Smooth muscle cell (in vitro differentiated cells): ENCODE measurements at regions not wholly inside any gene's neighbourhood (a gene's known extent, or its start where the extent isn't known, plus 50 kb on each side); places are given as distances from the start of the nearest gene placed in this dataset.

Experiments
- DNase-seq: peaks from one replicate; lab custom pipeline; 2025; ENCODE audit not compliant: unreplicated experiment; lab: John Stamatoyannopoulos, UW
- H2AFZ ChIP-seq: fragments of 200-600 bp; sonication (generic); 2 replicates; pipeline ENCODE4 v1.6.0; 2016; ENCODE audit warnings: antibody characterized with exemption, low read depth, mild to moderate bottlenecking
- H3F3A ChIP-seq: fragments of 200-600 bp; sonication (generic); 2 replicates; pipeline ENCODE4 v1.6.0; 2017; ENCODE audit warnings: antibody characterized with exemption, low read depth
- H3K27ac ChIP-seq: fragments of 200-600 bp; sonication (generic); 2 replicates; pipeline ENCODE4 v1.5.1; 2016; ENCODE audit warnings: low read depth, mild to moderate bottlenecking
- H3K27me3 ChIP-seq: fragments of 200-600 bp; sonication (generic); 2 replicates; pipeline ENCODE4 v1.6.1; 2016; ENCODE audit warnings: low read depth, mild to moderate bottlenecking
- H3K36me3 ChIP-seq: fragments of 200-600 bp; sonication (generic); 2 replicates; pipeline ENCODE4 v1.5.1; 2016; ENCODE audit warnings: low read depth
- H3K4me1 ChIP-seq: fragments of 200-600 bp; sonication (generic); 2 replicates; pipeline ENCODE4 v1.5.1; 2016; ENCODE audit warnings: low read depth
- H3K4me2 ChIP-seq: fragments of 200-600 bp; sonication (generic); 2 replicates; pipeline ENCODE4 v1.6.0; 2016; ENCODE audit warnings: mild to moderate bottlenecking
- H3K4me3 ChIP-seq: fragments of 200-600 bp; sonication (generic); 2 replicates; pipeline ENCODE4 v1.5.1; 2016; ENCODE audit warnings: mild to moderate bottlenecking
- H3K79me2 ChIP-seq: fragments of 200-600 bp; sonication (generic); 2 replicates; pipeline ENCODE4 v1.6.0; 2016; ENCODE audit warnings: low read depth, mild to moderate bottlenecking
- H3K9ac ChIP-seq: fragments of 200-600 bp; sonication (generic); 2 replicates; pipeline ENCODE4 v1.6.0; 2016; ENCODE audit warnings: low read depth
- H3K9me3 ChIP-seq: fragments of 200-600 bp; sonication (generic); replicated peaks from 2 replicates; pipeline ENCODE4 v1.5.1; 2016; ENCODE audit warnings: low read depth
- H4K20me1 ChIP-seq: fragments of 200-600 bp; sonication (generic); 2 replicates; pipeline ENCODE4 v1.6.0; 2016; ENCODE audit warnings: low read depth
- WGBS: methylation state at CpG from one replicate; pipeline ENCODE4 v1.1.7; 2016; ENCODE audit warnings: low lambda C conversion rate; 5-methylcytosine and 5-hydroxymethylcytosine counted together
- TF ChIP-seq, protein P1 (sequence below): fragments of 200-600 bp; sonication (generic); IDR thresholded peaks from 2 replicates; pipeline ENCODE4 v1.5.1; 2017; ENCODE audit warnings: borderline replicate concordance, mild to moderate bottlenecking, antibody characterized with exemption; ENCODE audit not compliant: insufficient read depth, poor library complexity, severe bottlenecking

- H3K27me3 ChIP-seq, result no peaks in the 10 kb centered on the region
- DNase-seq, result no peak
- H3K4me1 ChIP-seq, result no peaks in the 10 kb centered on the region
- no peaks in the 10 kb centered on the region for H4K20me1 ChIP-seq
- no peak overlapping the region for H3K4me3 ChIP-seq
- no peaks in the 10 kb centered on the region for H3K36me3 ChIP-seq
- H3K9ac ChIP-seq, result no peak overlapping the region
- H3K9me3 ChIP-seq, result no peaks in the 10 kb centered on the region
- no peaks in the 10 kb centered on the region for H3F3A ChIP-seq
- TF ChIP-seq, protein P1, sequence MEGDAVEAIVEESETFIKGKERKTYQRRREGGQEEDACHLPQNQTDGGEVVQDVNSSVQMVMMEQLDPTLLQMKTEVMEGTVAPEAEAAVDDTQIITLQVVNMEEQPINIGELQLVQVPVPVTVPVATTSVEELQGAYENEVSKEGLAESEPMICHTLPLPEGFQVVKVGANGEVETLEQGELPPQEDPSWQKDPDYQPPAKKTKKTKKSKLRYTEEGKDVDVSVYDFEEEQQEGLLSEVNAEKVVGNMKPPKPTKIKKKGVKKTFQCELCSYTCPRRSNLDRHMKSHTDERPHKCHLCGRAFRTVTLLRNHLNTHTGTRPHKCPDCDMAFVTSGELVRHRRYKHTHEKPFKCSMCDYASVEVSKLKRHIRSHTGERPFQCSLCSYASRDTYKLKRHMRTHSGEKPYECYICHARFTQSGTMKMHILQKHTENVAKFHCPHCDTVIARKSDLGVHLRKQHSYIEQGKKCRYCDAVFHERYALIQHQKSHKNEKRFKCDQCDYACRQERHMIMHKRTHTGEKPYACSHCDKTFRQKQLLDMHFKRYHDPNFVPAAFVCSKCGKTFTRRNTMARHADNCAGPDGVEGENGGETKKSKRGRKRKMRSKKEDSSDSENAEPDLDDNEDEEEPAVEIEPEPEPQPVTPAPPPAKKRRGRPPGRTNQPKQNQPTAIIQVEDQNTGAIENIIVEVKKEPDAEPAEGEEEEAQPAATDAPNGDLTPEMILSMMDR, result no peak
- H3K27ac ChIP-seq, result no peak overlapping the region
- WGBS, result 91% methylated on average over 7 of the region's 7 CpGs
- no peaks in the 10 kb centered on the region for H3K79me2 ChIP-seq
- H3K4me2 ChIP-seq, result no peak overlapping the region
- H2AFZ ChIP-seq, result no peak overlapping the region
These were observed 215.3 kb upstream of the RARB start for GRCh38 chr3:25212736-25213135.

GRCh38 chr3:25214034-25214433, 214.0 kb upstream of the RARB start:
- no peak overlapping the region for H3K27ac ChIP-seq
- H3K36me3 ChIP-seq, result no peaks in the 10 kb centered on the region
- no peak for DNase-seq
- no peaks in the 10 kb centered on the region for H3K27me3 ChIP-seq
- no peak overlapping the region for H3K4me2 ChIP-seq
- H3K9me3 ChIP-seq, result no peaks in the 10 kb centered on the region
- H2AFZ ChIP-seq, result no peak overlapping the region
- no peak overlapping the region for H3K9ac ChIP-seq
- H3K4me1 ChIP-seq, result no peaks in the 10 kb centered on the region
- H3K79me2 ChIP-seq, result no peaks in the 10 kb centered on the region
- no peaks in the 10 kb centered on the region for H4K20me1 ChIP-seq
- H3K4me3 ChIP-seq, result no peak overlapping the region
- 91% methylated on average over 2 of the region's 2 CpGs for WGBS
- TF ChIP-seq, protein P1, result no peak
- no peaks in the 10 kb centered on the region for H3F3A ChIP-seq

DNA sequence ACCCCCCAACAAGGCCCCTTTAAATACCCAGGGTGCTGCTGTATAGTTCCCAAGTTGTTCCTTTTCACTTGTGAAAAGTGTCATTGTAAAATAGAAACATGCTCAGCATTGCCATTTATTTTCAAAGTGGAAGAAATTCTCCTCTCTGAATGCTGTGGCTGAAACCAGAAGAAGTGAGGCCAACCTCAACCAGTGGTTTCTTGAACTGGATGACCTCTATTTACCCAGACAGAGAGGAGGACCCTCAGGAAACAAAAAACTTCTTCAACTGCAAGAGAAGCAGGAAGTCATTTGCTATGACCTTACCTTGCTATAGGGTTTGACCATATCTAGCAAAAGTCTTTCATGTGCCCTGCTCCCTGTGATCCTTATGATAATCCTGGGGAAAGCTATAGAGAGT, 209.7 kb upstream of the RARB start:
- H3K79me2 ChIP-seq, result no peaks in the 10 kb centered on the region
- no peak overlapping the region for H3K27ac ChIP-seq
- no peaks in the 10 kb centered on the region for H4K20me1 ChIP-seq
- no peak overlapping the region for H3K4me2 ChIP-seq
- H2AFZ ChIP-seq, result no peak overlapping the region
- no peak overlapping the region for H3K9ac ChIP-seq
- H3F3A ChIP-seq, result no peaks in the 10 kb centered on the region
- DNase-seq, result no peak
- TF ChIP-seq, protein P1, result no peak
- no peaks in the 10 kb centered on the region for H3K36me3 ChIP-seq
- H3K27me3 ChIP-seq, result no peaks in the 10 kb centered on the region
- H3K9me3 ChIP-seq, result no peaks in the 10 kb centered on the region
- no peaks in the 10 kb centered on the region for H3K4me1 ChIP-seq
- no peak overlapping the region for H3K4me3 ChIP-seq

GRCh38 chr3:25226747-25227146, 201.3 kb upstream of the RARB start:
- Histone ChIP-seq H3K4me1 (no peaks in the 10 kb centered on the region), H3K27me3 (no peaks in the 10 kb centered on the region), H3K27ac (no peak overlapping the region), H3K9ac (no peak overlapping the region), H4K20me1 (no peaks in the 10 kb centered on the region), H3F3A (no peaks in the 10 kb centered on the region), H3K4me2 (no peak overlapping the region), H3K4me3 (no peak overlapping the region), H2AFZ (no peak overlapping the region), H3K79me2 (peaks cover 4% of the 10 kb centered on the region), H3K9me3 (no peaks in the 10 kb centered on the region), H3K36me3 (no peaks in the 10 kb centered on the region)
- no peak for DNase-seq
- TF ChIP-seq, protein P1, result no peak
- 95% methylated on average over 1 of the region's 1 CpG for WGBS
